HFF-Myc (cell line): ENCODE measurements at regions not wholly inside any gene's neighbourhood (a gene's known extent, or its start where the extent isn't known, plus 50 kb on each side); places are given as distances from the start of the nearest gene placed in this dataset.
"Not testable (repeated sequence)": the region's sequence is repeated elsewhere in the genome, so short reads cannot be mapped to it uniquely, and the experiment has no call there.

Experiments used
- DNase-seq: peaks from one replicate; pipeline ENCODE4 v3.0.0-alpha.2; 2011; ENCODE audit warnings: low read depth; ENCODE audit errors: extremely low read depth
- H3K4me3 ChIP-seq: replicated peaks from 2 replicates; pipeline ENCODE4 v1.5.1; 2011; ENCODE audit warnings: low read depth, mild to moderate bottlenecking, control low read depth, low read length
- CTCF ChIP-seq: IDR thresholded peaks from 2 replicates; pipeline ENCODE4 v1.5.1; 2012; ENCODE audit warnings: mild to moderate bottlenecking, low read depth, low read length, control low read depth; ENCODE audit errors: missing control alignments

DNA sequence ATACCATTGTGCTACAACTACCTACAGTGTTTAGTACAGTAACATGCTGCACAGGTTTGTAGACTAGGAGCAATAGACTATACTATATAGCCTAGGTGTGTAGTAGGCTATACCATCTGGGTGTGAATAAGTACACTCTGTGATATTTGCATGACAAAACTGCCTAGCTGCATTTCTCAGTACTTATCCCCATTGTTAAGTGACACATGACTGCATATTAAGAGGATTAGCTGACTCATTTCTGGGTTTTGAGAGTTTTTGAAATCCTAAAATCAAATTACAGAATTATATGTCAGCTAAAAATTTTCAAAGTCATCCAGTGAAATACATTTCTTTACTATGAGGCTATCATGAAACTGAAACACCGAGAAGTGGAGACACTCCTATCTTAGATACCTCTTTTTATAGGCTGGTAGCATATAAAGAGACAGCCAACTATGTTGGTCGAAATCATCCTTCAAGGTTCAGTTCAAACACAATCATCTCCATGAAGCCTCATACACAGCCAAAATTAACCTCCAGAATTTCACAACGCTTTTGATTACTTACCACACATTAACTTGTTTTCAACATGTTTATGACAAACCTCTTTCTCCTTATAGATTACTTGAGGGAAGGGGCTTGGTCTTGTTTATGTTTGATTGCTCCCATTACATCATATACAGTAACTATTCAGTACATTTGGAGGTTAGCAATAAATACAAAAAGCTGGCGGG is 89.8 kb upstream of the ANK3 start:
- no peak for TF ChIP-seq CTCF
- H3K4me3 ChIP-seq: no peak overlapping the region
- no peak for DNase-seq

DNA sequence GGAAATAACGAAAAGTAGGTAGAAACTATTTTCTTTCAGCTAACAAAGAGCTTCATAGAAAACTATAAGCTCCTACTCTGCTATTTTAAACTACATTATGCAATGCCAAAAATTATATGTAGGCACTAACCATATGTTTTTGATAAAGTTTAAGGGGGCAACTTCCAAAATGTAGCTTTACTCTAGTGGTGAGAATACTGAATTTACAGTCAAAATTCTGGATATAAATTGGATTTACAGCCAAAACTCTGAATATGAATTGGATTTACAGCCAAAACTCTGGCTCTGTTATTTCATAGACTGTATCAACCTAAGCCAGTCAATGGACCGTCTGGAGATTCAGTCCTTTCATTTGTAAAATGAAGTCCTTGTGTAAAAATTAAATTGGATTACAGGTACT is 86.8 kb upstream of the ANK3 start:
- TF ChIP-seq CTCF: no peak
- no peak for DNase-seq
- H3K4me3 ChIP-seq: no peak overlapping the region

GRCh38 chr10:60473557-60473956 is 83.9 kb upstream of the ANK3 start:
- H3K4me3 ChIP-seq: no peak overlapping the region
- DNase-seq: no peak
- no peak for TF ChIP-seq CTCF

DNA sequence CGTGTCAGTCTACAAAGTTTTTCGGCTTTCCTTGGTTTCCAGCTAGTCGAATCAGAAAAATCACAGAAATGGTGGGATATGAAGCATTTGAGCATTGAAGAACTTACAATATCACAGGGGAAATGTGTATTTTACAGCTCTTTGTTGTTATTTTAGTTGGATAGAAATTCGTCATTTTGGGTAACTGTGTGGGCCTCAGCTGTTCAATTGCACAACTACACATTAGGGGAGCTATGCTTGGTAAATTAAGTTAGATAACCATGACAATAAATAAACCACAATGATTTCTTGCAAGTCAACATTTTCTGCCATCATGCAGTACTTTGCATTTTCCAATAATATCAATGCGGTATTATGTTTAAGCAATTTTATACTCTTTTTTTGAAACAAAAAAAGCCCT is 80.4 kb upstream of the ANK3 start:
- no peak for DNase-seq
- TF ChIP-seq CTCF: no peak

DNA sequence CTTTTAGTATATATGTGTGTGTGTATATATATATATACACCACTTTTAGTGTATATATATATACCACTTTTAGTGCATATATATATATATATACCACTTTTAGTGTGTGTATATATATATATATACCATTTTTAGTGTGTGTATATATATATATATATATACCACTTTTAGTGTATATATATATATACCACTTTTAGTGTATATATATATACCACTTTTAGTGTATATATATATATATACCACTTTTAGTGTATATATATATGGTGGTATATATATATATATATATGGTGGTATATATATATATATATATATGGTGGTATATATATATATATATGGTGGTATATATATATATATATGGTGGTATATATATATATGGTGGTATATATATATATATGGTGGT is 79.5 kb upstream of the ANK3 start:
- not testable (repeated sequence) for H3K4me3 ChIP-seq, DNase-seq

More for the DNA sequence above, 80.4 kb upstream of the ANK3 start:
- H3K4me3 ChIP-seq: no peak overlapping the region

- no peak for DNase-seq
- H3K4me3 ChIP-seq: no peak overlapping the region
- TF ChIP-seq CTCF: no peak
Observed at GRCh38 chr10:60467202-60467546, 77.5 kb upstream of the ANK3 start.

DNA sequence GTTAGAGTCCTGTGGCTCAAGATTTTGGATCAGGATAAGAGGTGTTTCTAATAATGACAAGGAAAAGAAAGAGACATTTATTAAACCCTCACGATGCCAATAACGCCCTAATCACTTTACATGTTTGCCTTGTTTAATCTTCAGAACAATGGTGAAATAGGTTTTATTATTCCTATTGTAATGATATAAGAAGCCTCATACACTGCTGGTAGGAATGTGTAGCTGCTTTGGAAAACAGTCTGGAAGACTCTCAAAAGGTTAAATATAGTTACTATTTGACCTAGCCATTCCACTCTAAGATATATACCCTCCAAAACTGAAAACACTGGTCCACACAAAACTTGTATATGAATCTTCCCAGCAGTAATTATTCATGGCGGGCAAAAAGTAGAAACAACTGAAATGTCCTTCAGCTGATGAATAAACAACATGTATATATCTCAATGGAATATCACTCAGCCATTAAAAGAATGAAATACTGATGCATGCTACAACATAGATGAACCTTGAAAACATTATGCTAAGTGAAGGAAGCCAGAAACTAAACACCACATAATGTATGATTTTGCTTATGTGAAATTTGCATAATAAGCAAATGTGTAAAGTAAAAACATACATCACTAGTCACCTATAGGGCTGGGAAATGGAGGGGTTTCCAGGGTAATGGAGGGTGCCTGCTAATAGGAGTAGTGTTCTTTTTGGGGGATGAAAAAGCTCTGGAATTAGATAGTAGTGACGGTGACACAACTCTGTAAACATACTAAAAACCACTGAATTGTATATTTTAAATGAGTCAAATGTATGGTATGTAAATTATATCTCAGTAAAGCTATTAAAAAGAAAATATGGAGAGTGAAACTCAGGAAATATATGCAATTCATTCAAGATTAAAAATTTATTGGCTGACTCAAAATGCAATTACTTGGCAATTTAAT is 76.9 kb upstream of the ANK3 start:
- H3K4me3 ChIP-seq: no peak overlapping the region
- TF ChIP-seq CTCF: no peak
- DNase-seq: no peak
